Erythroblast (primary cell): ENCODE measurements at regions not wholly inside any gene's neighbourhood (a gene's known extent, or its start where the extent isn't known, plus 50 kb on each side); places are given as distances from the start of the nearest gene placed in this dataset.

Experiments
- GATA1 ChIP-seq: IDR thresholded peaks from 2 replicates; pipeline ENCODE4 v1.6.1; 2011; ENCODE audit warnings: low read depth, mild to moderate bottlenecking, control low read depth, low read length, moderate library complexity
- POLR2A ChIP-seq: IDR thresholded peaks from 2 replicates; pipeline ENCODE4 v1.6.1; 2011; ENCODE audit warnings: mild to moderate bottlenecking, low read length

DNA sequence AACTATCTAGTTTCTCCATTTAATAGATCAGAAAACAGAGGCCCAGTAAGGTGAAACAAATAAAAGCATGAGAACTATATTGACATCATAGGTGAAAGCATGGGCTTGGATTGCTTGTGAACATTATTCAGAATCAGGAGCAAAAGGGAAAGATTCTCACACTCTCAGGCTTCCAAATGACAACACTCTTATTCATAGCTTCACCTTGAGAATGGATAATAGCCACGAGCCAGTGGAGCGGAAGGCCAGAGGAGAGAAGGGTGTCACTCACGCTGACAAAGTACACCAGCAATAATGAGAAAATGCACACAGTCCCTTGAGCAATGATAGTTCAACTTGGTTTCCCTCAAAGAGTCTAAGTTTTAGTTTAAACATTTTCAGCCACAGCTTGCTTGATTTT, 339.0 kb downstream of the TPBG start:
- TF ChIP-seq POLR2A (no peak), GATA1 (no peak)
